Suprapubic skin (tissue), 3 donors: ENCODE measurements at regions not wholly inside any gene's neighbourhood (a gene's known extent, or its start where the extent isn't known, plus 50 kb on each side); places are given as distances from the start of the nearest gene placed in this dataset.

Experiments
- POLR2AphosphoS5 ChIP-seq, 3 donors: sonication (generic); formaldehyde crosslinking; IDR thresholded peaks; one replicate each; pipeline ENCODE4 v1.6.1; 2017; ENCODE audit warnings: antibody characterized with exemption in 3 of 3
- TF ChIP-seq, protein P1 (sequence below), 2 donors: fragments of 200-600 bp in 1 of 2; fragments of 450-650 bp in 1 of 2; sonication (generic) in 1 of 2; IDR thresholded peaks; one replicate each; pipeline ENCODE4 v1.5.1; 2016 to 2019; ENCODE audit warnings: antibody characterized with exemption in 2 of 2, mild to moderate bottlenecking in 1 of 2, moderate library complexity in 1 of 2

DNA sequence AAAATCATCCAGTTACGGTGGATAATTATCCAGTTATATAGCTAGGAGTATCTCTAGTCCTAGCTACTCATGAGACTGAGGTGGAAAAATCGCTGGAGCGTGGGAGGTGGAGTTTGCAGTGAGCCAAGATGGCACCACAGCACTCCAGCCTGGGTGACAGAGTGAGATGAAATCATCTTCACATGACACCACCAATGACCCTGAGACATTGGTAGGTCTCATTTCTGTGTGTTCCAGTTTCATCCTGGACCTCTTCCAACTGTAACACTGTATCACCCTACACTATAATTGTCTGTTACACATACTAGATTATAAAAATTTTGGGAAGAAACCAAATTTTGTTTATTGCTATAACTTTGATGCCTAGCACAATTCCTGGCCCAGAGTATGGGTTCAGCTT is 446.8 kb downstream of the TMEM135 start:
- TF ChIP-seq, protein P1, sequence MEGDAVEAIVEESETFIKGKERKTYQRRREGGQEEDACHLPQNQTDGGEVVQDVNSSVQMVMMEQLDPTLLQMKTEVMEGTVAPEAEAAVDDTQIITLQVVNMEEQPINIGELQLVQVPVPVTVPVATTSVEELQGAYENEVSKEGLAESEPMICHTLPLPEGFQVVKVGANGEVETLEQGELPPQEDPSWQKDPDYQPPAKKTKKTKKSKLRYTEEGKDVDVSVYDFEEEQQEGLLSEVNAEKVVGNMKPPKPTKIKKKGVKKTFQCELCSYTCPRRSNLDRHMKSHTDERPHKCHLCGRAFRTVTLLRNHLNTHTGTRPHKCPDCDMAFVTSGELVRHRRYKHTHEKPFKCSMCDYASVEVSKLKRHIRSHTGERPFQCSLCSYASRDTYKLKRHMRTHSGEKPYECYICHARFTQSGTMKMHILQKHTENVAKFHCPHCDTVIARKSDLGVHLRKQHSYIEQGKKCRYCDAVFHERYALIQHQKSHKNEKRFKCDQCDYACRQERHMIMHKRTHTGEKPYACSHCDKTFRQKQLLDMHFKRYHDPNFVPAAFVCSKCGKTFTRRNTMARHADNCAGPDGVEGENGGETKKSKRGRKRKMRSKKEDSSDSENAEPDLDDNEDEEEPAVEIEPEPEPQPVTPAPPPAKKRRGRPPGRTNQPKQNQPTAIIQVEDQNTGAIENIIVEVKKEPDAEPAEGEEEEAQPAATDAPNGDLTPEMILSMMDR (IDR thresholded peaks at IDR 0.05) = no peak
- no peak for TF ChIP-seq POLR2AphosphoS5 (IDR thresholded peaks at IDR 0.05)
